ENCODE measurements at regions not wholly inside any gene's neighbourhood (a gene's known extent, or its start where the extent isn't known, plus 50 kb on each side); places are given as distances from the start of the nearest gene placed in this dataset.

GRCh38 chr6:40165036-40165709, 230.9 kb upstream of the MOCS1 start:
- Histone ChIP-seq H3K4me3 (no peak overlapping the region), H3K9me3 (no peaks in the 10 kb centered on the region), H3K36me3 (no peaks in the 10 kb centered on the region), H3K4me1 (no peaks in the 10 kb centered on the region), H3K27me3 (no peaks in the 10 kb centered on the region), H3K27ac (no peak overlapping the region)
- intact Hi-C loops (cut with DNase I; ENCODE audit: low total_unique reads): no loop called here
- DNase-seq: no peak
- TF ChIP-seq CTCF (IDR thresholded peaks at IDR 0.05): no peak

- Histone ChIP-seq H3K27ac (no peak overlapping the region), H3K4me1 (no peaks in the 10 kb centered on the region), H3K4me3 (no peak overlapping the region), H3K9me3 (no peaks in the 10 kb centered on the region), H3K36me3 (no peaks in the 10 kb centered on the region), H3K27me3 (no peaks in the 10 kb centered on the region)
- intact Hi-C loops (cut with DNase I; ENCODE audit: low total_unique reads): no loop called here
- DNase-seq: no peak
- TF ChIP-seq CTCF (IDR thresholded peaks at IDR 0.05): no peak
Measured at GRCh38 chr6:40164345-40164755, 230.1 kb upstream of the MOCS1 start.

DNA sequence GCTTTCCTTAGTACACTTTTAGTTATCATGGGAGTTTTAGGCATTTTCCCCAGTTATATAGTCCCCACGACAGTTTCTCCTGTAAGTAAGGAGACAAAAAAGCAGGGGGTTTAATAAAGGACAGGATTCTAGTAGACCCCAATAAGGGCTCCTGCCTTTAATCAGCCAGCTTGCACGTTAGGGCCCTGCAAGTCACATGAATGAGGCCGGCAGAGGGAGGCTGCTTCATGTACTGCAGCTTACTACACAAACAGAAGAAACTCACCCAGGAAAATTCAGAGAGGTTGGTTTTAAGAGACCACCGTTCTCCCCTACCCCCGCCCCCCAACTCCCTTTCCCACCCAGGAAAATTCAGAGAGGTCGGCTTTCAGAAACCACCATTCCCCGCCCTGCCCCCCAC, 229.7 kb upstream of the MOCS1 start:
- TF ChIP-seq CTCF (IDR thresholded peaks at IDR 0.05): no peak
- no peaks in the 10 kb centered on the region for H3K36me3 ChIP-seq
- DNase-seq: no peak
- no peak overlapping the region for H3K27ac ChIP-seq
- H3K27me3 ChIP-seq: no peaks in the 10 kb centered on the region
- H3K4me1 ChIP-seq: no peaks in the 10 kb centered on the region
- H3K4me3 ChIP-seq: no peak overlapping the region
- intact Hi-C loops (cut with DNase I; ENCODE audit: low total_unique reads): no loop called here
- H3K9me3 ChIP-seq: no peaks in the 10 kb centered on the region

GRCh38 chr6:40162074-40162473, 227.8 kb upstream of the MOCS1 start:
- DNase-seq: no peak
- intact Hi-C loops (cut with DNase I; ENCODE audit: low total_unique reads): no loop called here
- Histone ChIP-seq H3K27ac (no peak overlapping the region), H3K27me3 (no peaks in the 10 kb centered on the region), H3K4me3 (no peak overlapping the region), H3K4me1 (no peaks in the 10 kb centered on the region), H3K36me3 (no peaks in the 10 kb centered on the region), H3K9me3 (no peaks in the 10 kb centered on the region)
- TF ChIP-seq CTCF (IDR thresholded peaks at IDR 0.05): no peak

GRCh38 chr6:40160826-40161225, 226.6 kb upstream of the MOCS1 start:
- Histone ChIP-seq H3K27me3 (no peaks in the 10 kb centered on the region), H3K9me3 (no peaks in the 10 kb centered on the region), H3K4me1 (no peaks in the 10 kb centered on the region), H3K36me3 (no peaks in the 10 kb centered on the region), H3K27ac (no peak overlapping the region), H3K4me3 (no peak overlapping the region)
- no peak for TF ChIP-seq CTCF (IDR thresholded peaks at IDR 0.05)
- DNase-seq: no peak
- intact Hi-C loops (cut with DNase I; ENCODE audit: low total_unique reads): no loop called here

- intact Hi-C loops (cut with DNase I; ENCODE audit: low total_unique reads): no loop called here
Measured at GRCh38 chr6:40159865-40160264, 225.6 kb upstream of the MOCS1 start.

More at GRCh38 chr6:40159865-40160264, 225.6 kb upstream of the MOCS1 start:
- Histone ChIP-seq H3K36me3 (no peaks in the 10 kb centered on the region), H3K4me1 (no peaks in the 10 kb centered on the region), H3K9me3 (no peaks in the 10 kb centered on the region), H3K4me3 (no peak overlapping the region), H3K27me3 (no peaks in the 10 kb centered on the region), H3K27ac (no peak overlapping the region)
- no peak for DNase-seq
- no peak for TF ChIP-seq CTCF (IDR thresholded peaks at IDR 0.05)

Data from tibial artery (tissue), 4 donors.